HEK293 (cell line): ENCODE measurements at regions not wholly inside any gene's neighbourhood (a gene's known extent, or its start where the extent isn't known, plus 50 kb on each side); places are given as distances from the start of the nearest gene placed in this dataset.

ENCODE experiments used
- CTCF ChIA-PET: fragments of 350-600 bp; formaldehyde crosslinking; extraction: SDS; loops from one replicate; lab custom pipeline; 2021; ENCODE audit warnings: antibody characterized with exemption; lab: Yijun Ruan, JAX
- POLR2A ChIA-PET: fragments of 300-600 bp; formaldehyde crosslinking; extraction: SDS; loops from one replicate; lab custom pipeline; 2020; ENCODE audit warnings: antibody characterized with exemption, inconsistent platforms; lab: Yijun Ruan, JAX
- H3K27ac ChIP-seq: fragments of 200-500 bp; sonication (Bioruptor generic); 2 replicates; pipeline ENCODE4 v1.5.1; 2014; ENCODE audit warnings: low read depth, low read length, control low read depth, inconsistent platforms; ENCODE audit errors: extremely low read depth
- H3K36me3 ChIP-seq, 2 experiments: fragments of 200-500 bp in 1 of 2; sonication (Bioruptor generic) in 1 of 2; 1 replicate in 1 of 2; 2 replicates in 1 of 2; pipeline ENCODE4 v1.5.1; 2014 to 2017; ENCODE audit warnings: inconsistent platforms in 2 of 2, low read length in 2 of 2; ENCODE audit not compliant: control insufficient read depth in 2 of 2, insufficient read depth in 1 of 2
- H3K4me1 ChIP-seq: fragments of 200-500 bp; sonication (Bioruptor generic); 2 replicates; pipeline ENCODE4 v1.5.1; 2014; ENCODE audit warnings: mild to moderate bottlenecking, low read length, inconsistent platforms; ENCODE audit not compliant: control insufficient read depth, insufficient read depth
- H3K4me3 ChIP-seq: 2 replicates; pipeline ENCODE4 v1.5.1; 2011; ENCODE audit warnings: low read depth, mild to moderate bottlenecking, control low read depth, low read length, moderate library complexity
- H3K9me3 ChIP-seq: fragments of 200-500 bp; sonication (Bioruptor generic); 2 replicates; pipeline ENCODE4 v1.5.1; 2014; ENCODE audit warnings: low read depth, low read length, inconsistent platforms; ENCODE audit not compliant: control insufficient read depth, insufficient read depth
- RBAK ChIP-seq: fragments of 450-650 bp; formaldehyde crosslinking; IDR thresholded peaks from 2 replicates; pipeline ENCODE4 v1.5.1; 2016; ENCODE audit warnings: missing biosample characterization, missing genetic modification characterization
- ZNF292 ChIP-seq: fragments of 450-650 bp; formaldehyde crosslinking; IDR thresholded peaks from 2 replicates; pipeline ENCODE4 v1.5.1; 2016; ENCODE audit warnings: low read depth, missing biosample characterization, missing genetic modification characterization, borderline replicate concordance
- ZNF433 ChIP-seq: fragments of 450-650 bp; formaldehyde crosslinking; IDR thresholded peaks from 2 replicates; pipeline ENCODE4 v1.5.1; 2016; ENCODE audit warnings: missing biosample characterization, missing genetic modification characterization, low read depth
- ZNF514 ChIP-seq: fragments of 450-650 bp; formaldehyde crosslinking; IDR thresholded peaks from 2 replicates; pipeline ENCODE4 v1.5.1; 2016; ENCODE audit warnings: missing biosample characterization, missing genetic modification characterization
- ZNF549 ChIP-seq: fragments of 450-650 bp; IDR thresholded peaks from 2 replicates; pipeline ENCODE4 v1.5.1; 2018; ENCODE audit warnings: missing biosample characterization, missing genetic modification characterization, mild to moderate bottlenecking, inconsistent platforms, moderate library complexity
- ZNF561 ChIP-seq: fragments of 450-650 bp; IDR thresholded peaks from 2 replicates; pipeline ENCODE4 v1.5.1; 2018; ENCODE audit warnings: missing biosample characterization, missing genetic modification characterization, borderline replicate concordance
- TF ChIP-seq, protein P1 (sequence below): fragments of 450-650 bp; formaldehyde crosslinking; IDR thresholded peaks from 2 replicates; pipeline ENCODE4 v1.5.1; 2016; ENCODE audit warnings: missing biosample characterization, missing genetic modification characterization

DNA sequence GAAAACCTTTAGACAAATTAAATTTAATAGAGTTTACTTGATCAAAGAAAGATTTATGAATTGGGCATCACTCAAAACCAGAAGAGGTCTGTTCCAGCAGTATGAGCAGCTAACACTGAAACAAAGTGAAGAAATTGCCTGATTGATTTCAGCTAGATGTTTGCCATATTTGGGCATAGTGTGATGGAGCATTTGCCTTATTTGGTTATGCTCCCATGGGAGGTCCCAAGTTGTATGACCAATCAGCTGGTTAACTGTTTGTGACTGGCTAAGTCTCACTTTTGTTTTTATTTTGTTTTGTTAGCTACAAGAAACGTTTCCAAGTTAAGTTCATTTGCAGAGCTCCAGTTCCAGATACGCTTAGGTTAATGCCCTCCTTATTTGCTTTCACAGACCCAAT, 53.3 kb upstream of the LMNB1 start:
- CTCF ChIA-PET: interaction anchor here (0.7 kb wide), 1 partner anchor 17 kb away, joined by 3 read pairs; no protein-coding TSS in a partner anchor
- H3K36me3 ChIP-seq: no peaks in the 10 kb centered on the region
- no peak overlapping the region for H3K4me3 ChIP-seq
- H3K27ac ChIP-seq: no peak overlapping the region
- no peaks in the 10 kb centered on the region for H3K9me3 ChIP-seq
- H3K4me1 ChIP-seq: no peaks in the 10 kb centered on the region
- POLR2A ChIA-PET: interaction anchor here (0.8 kb wide), 1 partner anchor 53 kb away, joined by 4 read pairs; the partner anchor contains the start of gene LMNB1
- TF ChIP-seq RBAK (no peak), ZNF549 (peak; percentile 80), ZNF514 (tag by site-specific recombination) (no peak), ZNF292 (no peak), ZNF433 (tag by site-specific recombination) (no peak), ZNF561 (tag by site-specific recombination) (no peak)
- TF ChIP-seq, protein P1, sequence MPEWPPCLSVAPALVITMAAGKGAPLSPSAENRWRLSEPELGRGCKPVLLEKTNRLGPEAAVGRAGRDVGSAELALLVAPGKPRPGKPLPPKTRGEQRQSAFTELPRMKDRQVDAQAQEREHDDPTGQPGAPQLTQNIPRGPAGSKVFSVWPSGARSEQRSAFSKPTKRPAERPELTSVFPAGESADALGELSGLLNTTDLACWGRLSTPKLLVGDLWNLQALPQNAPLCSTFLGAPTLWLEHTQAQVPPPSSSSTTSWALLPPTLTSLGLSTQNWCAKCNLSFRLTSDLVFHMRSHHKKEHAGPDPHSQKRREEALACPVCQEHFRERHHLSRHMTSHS (tag by site-specific recombination): no peak
